ENCODE measurements at regions not wholly inside any gene's neighbourhood (a gene's known extent, or its start where the extent isn't known, plus 50 kb on each side); places are given as distances from the start of the nearest gene placed in this dataset.

DNA sequence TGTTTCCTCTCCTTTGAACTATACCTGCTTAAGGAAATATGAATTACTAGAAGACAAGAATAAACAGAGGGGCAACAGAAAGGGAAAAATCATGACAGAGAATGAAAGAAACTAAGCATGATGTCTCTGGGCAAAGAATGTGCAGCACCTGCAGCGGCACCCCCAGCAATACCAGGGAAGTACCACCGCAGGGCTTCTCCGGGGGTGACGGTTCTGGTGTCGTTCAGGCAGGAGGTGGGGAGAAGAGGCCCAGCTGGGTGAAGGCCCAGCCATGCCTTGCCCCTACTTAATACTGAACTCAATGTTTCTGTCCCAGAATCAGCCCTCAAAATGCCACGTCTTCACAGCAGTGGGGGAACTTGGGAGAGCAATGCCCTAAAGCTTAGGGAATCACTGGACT is 337.6 kb downstream of the CDC14C start:
- no peak for DNase-seq

DNA sequence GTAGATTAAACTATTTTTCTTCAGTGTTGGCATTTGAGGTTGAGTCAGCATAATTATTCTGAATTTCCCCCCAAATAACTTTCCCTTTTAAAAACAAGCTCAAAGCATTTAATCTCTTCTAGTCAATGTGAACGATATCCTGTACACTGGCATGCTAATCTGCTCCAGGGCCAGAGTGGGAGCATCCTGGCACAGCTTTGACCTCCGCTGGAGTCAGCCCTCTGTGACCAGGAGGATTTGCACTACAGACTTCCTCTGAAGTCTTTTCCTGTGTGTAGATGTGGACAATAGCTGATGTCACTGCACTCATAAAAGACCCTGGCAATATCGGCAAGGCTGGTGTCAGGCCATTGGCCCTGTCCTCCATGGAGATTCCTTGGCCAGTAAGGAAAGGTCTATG is 340.2 kb downstream of the CDC14C start:
- DNase-seq, result no peak

DNA sequence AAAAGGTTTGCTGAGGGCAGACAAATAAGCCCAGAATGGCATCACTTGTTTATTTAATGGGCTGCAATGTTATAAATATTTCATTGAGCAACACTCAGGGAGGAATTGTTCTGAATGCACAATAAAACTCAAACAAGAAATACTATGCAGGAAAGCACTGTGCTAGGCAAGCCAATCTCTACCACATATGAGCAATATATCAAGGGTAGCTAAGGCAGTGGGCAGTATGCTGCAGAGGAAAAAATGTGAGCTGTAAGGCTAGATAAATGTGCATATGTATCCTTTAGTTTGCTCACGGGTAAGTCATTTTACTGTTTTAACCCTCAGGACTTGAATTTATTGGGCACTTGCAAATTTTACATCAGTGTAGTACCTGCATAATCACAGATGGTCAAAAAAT is 349.6 kb downstream of the CDC14C start:
- no peak for DNase-seq

DNA sequence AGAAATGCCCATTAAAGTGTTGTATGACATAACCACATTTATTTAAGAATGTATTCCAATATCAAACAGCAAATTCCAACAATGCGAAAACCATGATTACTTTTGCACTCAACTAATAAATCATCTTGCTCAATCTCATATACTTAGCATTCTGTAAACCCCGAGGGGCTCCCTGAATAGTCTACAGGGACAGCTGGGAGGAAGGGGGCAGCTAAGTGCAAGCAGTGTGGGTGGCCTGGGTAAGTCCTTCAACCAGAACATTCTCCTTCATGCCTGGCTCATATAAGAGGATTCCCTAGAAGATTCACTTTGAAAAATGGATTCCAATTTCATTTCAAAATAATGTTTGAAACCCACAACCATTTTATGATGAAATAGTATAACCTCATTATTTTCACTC is 355.5 kb downstream of the CDC14C start:
- no peak for DNase-seq

DNA sequence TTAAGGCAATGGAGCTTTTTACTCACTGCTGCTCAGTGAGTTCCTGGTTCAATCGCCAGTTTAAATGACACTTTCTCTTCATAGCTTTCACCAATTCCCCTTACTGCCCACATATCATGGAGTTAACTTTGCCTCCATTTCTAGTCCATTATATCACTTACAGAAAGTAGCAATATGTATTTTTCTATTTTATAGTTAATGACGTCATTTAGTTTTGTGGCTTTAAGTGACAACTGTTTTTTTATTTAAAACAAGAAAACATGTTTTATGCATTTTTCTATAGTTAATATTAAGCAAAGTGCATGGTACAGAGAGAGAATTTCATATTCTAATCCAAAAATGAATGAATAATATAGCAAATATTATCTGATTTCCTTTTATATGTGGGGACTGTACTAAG is 363.3 kb downstream of the CDC14C start:
- DNase-seq, result no peak

DNA sequence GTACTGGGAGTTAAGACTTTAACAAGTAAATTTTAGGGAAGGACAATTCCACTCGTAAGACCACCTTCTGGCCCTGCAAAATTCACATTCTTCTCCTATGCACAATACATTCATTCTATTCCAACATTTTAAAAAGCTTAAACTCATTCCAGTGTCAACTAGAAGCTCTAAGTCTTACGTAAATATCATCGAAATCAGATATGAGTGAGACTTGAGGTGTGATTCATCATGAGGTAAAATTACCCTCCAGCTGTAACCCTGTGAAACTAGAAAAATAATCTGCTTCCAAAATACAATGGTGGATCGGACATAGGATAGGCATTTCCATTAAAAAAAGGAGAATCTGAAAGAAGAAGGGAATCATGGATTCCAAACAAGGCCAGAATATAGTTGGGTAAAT is 370.3 kb downstream of the CDC14C start:
- no peak for DNase-seq

DNA sequence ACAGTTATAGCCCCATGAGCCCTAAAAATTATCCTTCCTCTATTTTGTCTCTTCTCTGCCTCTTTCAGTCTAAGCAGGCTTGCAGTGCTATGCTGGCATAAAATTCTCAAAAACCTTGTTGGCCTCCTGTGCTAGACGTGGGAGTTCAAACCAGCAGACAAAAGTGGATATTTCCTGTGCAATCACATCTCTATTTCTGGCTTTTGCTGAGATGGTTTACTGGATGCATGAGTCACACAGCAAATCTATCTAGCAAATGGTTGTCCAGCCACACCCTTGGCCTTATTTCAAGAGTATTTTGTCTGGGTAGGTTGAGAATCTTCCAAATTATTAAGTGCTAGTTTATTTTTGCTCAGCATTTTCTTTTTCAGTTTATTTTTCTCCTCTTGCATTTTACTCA is 370.8 kb downstream of the CDC14C start:
- DNase-seq, result no peak

DNA sequence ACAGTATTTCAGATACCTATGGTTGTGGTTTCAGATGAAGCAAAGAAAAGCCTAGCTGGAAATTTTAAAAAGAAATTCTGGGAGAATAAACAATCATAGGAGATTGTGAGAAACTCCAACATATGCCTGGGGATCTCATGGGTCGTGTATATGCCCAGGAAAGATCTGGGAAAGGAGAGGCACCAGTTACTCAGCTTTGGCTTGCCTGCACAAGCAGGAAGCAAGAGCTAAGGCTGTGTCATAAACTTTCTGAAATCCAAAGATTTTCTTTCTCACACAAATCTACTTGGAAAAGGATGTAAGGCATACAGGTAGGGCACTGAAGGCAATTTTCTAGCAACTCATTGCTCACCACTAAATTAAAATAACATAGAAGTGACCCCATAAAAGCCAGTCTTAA is 373.6 kb downstream of the CDC14C start:
- no peak for DNase-seq

DNA sequence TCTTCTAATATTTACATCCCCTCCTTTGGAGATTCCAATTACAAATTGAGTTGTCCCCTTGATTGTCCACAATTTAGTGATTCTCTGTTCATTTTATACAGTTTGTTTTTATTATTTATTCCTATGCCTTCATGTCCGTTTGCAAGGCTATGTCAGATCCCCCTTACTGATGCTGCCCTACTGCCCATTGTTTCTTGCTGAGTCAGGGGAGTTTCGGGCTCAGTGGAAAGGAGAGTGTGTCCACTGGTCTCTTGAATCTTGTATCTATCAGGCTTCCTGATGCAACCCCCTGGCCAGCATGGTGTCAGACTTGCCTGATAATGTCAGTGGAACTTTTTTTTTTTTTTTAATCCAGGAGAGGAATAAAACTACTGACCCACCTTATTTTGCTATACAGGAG is 384.4 kb downstream of the CDC14C start:
- DNase-seq, result no peak

DNA sequence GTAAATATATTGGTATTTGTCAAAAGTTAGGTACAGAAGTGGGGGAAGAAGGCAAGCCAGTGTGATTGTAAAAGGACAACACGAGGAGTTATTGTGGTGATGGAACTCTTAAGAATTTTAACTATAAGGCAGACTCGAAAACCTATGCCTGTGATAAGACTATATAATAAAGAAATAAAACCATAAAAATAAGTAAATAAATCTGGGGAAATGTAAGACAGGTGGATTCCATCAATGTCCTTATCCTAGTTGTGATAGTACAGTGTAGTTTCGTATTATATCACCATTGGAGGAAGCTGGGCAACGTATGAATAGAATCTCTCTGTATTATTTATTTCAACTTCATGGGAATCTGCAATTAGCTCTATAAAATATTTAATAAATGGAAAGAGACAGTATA is 395.7 kb downstream of the CDC14C start:
- no peak for DNase-seq

DNA sequence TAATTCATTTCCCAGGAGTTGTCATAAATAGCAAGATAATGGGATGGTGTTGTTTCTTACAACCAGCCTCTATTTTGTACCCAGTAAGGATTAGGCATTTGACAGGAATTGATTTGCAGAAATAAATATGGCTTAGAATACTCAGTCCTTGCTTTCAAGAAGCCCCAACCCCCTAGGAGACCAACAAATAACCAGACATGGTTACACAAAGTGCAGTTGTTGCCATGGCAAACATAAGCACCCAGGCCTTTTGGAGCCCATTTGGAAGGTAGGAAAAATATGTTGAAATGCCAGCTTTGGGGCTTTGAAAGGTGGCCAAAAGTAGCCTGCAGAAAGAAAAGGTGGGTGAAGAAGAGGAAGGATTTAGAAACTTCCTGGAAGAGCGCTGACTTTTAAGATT is 397.5 kb downstream of the CDC14C start:
- no peak for DNase-seq

DNA sequence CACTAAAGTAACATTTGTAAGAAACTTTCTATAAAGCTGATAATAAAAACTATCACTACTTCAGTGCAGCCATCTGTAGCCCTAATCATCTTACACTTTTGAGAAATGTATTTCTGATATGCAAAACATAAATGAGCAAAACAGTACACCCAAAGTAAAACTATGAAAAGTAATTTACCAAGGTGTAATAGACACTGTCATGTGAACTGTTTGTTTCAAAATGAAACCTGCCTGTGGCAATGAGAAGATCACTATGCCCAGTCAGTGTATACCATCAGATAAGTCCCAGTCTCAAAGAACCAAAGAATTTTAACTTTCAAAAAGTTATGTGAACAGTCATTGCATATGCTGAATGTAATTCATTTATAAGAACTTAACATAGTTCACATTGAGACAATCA is 398.1 kb downstream of the CDC14C start:
- DNase-seq, result no peak

DNA sequence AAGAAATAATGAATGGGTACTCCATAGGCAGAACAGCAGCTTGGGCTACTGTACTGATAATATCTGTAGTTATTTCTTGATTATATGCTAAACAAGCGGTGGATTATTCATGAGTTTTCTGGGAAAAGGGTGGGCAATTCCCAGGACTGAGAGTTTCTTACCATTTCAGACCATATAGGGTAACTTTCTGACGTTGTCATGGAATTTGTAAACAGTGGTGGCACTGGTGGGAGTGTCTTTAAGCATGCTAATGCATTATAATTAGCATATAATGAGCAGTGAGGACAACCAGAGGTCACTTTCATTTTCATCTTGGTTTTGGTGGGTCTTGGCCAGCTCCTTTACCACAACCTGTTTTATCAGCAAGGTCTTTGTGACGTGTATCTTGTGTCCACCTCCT is 399.7 kb downstream of the CDC14C start:
- no peak for DNase-seq

DNA sequence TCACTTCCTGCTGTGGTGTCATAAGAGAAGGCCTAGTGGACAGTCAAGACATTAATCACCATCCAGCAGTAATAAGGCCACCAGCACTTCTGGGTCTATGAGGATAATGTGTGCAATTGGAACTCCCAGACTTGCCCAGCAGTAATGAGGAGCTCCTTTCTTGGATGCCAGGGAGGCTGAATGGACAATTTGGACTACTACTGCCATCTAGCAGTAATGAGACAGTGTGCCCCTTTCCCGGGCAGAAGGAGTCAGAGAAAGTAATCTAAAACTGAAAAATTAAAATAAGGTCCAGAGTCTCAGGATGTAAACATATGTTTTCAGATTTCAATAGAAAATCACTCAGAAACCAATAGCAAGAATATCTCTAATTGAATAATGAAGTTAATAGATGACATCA is 400.4 kb downstream of the CDC14C start:
- DNase-seq, result no peak

DNA sequence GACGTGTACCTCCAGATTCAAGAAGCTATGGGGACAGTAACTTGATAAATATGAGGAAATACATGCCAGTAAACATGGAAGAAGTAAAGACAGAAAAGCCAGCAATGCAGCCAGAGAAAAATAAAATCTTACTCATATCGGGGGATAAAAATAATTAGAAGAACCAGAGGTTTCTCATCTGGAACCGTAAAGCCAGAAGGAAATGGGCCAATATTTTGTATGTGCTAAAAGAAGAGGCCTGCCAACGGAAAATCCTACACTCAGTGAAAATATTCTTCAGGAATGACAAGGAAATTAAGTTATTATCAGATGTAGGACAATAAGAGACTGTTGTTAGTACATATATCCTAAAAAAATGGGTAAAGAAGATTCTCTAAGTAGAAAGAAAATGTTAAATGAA is 401.2 kb downstream of the CDC14C start:
- DNase-seq, result no peak

DNA sequence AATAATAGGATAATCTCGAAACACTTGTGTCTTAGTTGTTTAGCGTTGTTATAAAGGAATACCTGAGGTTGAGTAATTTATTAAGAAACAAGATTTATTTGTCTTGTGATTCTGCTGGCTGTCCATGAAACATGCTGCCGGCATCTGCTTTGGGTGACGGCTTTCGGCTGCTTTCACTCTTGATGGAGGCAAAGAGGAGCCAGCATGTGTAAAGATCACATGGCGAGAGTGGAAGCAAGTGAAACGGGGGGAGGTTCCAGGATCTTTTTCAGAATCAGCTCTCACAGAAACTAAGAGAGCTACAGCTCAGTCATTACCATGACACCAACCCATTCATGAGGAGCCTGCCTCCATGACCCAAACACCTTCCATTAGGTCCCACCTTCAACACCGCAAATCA is 402.8 kb downstream of the CDC14C start:
- no peak for DNase-seq

DNA sequence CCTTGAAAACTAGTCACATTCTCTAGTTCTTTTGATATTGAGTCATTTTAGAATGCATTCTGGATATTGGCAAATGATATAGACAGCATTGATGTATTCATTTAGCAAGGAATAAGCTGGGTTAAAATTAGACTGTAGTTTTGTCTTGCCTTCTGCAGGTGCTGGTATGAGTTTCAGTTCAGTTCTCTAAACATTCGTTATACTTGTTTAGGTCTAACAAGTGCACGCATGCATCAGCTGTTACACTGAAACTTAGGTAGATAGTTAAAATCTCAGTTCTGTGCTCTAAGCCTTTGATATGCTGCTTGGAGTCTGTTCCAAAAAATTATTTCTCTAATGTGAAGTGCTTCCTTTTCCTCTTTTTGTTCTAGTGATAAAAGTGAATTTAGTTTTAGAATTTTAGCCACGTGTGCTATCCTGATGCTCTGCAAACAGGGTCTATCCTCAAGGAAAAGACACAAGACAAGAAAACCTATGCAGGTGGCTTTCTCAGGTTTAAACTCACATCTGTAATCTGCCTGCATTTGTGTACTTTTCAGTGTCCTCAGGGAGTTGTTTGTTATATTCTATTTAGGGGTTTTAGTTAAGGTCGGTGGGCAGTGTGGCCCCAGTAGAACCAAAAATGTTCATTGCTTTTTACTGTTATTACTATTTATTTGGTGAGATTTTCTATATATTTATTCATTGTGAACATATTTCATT is 409.0 kb downstream of the CDC14C start:
- no peak for DNase-seq

DNA sequence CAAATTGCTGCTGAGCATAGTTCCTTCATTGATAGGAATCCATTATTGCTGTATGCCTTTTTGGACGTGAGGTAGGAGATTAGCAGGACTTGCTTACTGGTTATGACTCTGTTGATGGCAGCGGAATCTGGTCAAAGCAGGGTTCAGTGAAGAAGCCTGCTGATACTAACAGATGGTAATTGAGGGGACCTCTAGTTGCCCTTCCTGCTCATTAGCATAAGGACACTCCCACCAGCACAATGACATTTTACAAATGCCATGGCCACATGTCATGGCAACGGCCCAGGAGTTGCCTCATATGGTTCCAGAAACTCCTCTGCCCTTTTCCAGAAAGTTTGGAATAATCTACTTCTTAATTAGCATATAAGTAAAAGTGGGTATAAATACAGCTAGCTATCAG is 417.5 kb downstream of the CDC14C start:
- no peak for DNase-seq

DNA sequence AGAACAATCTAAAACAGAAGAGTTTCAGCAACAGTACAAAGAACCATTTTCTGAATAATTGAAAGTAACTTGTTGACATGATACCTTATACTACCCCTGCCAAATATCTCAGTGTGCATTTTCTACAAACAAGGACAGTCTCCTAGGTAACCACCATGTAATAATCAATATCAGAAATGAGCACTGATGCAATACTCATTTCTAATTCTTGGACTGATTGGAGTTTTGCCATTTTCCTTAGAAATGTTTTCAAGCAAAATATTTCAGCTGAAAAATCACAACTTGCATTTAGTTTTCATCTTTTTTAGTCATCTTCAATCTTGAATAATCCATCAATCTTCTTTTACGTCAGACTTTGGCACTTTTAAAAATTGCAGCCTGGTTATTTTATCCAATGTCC is 420.2 kb downstream of the CDC14C start:
- DNase-seq, result no peak

DNA sequence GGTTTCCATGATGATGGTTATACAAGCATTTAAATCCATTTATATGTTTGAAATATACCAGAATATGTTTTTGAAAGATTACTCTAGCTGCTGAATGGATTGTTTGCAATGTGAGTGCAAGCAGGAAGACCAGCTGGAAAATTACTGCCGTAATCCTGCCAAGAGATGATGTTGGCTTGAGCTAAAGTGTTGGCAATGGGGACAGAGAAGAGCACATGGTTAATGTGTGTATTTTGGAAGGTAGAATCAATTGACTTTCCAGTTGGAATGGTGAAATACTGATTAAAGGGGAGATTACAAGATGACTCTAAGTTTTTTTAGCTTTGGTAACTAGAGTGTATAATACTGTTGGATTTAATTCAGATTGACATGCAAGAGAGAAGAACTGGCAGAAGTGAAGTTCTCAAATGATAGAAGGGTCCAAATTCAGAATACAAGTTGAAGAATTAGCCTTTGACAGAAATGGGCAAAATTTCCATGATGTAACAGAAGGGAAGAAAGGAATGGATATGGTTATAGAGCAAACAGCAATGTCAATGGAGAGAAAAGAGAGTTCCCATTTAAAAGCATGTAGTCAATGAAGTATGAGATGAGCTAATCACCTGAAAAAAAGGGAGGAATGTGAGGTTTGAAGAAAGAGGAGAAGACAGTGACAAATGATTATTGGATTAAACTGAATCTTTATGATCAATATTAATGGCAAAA is 422.0 kb downstream of the CDC14C start:
- DNase-seq, result no peak

DNA sequence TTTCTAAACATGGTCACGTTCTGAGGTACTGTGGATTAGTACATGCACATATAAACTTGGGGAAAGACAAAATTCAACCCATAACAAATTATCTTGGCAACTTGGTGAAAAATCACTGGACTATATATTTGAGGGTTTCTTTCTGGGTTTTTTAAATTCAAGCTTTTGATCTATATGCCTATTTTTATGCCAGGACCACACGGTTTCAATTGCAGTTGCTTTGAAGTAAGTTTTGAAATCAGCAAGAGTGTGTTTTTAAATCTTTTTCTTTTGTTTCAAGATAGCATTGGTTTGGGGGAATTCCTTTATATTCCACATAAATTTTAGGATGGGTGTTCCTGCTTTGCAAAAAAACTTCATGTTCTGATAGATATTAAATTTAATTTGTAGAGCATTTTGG is 406.4 kb upstream of the VWC2 start:
- DNase-seq, result no peak

DNA sequence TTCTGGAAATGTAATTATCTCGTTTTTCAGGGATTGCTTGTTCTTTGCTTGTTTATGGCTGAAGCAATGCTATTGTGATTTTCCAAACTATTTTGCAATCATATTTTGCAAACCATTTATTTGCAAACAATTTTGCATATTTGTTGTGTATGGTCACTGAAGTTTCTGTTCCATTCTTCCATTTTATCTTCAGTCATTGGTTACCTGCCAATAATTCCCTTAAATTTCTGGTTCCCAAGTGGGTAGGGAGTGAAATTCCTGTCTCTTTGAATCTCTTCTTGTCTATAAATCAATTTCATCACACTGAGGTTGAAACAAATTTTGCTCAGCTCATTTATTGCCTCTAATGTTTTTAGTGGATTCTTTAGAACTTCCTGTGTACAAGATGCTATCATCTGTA is 401.7 kb upstream of the VWC2 start:
- DNase-seq, result no peak

DNA sequence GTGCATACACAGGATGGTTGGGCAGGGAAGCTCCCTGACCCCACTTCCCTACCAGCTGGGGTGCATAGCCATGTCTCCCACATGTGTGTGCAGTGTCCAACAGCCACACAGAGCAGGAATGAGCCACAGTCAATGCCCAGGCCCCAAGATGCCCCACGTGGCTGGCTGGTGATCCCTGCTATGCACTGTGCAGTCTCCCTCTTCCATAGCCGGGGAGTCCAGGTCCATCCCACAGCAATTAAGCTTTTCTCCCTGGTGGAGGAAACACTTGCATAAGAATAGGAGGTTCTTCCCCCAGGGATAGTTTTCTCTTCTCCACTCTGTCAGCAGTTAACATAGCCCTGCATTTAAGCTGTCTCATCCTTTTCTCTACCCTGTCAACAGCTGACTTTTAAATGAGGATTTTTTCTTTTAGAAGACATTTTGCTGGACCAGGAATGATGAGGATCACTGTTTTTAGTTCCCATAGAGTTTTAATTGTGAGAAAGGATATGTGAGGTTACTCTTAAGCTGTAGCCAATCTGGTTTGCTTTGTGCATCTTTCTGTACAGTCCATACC is 396.5 kb upstream of the VWC2 start:
- DNase-seq, result no peak

DNA sequence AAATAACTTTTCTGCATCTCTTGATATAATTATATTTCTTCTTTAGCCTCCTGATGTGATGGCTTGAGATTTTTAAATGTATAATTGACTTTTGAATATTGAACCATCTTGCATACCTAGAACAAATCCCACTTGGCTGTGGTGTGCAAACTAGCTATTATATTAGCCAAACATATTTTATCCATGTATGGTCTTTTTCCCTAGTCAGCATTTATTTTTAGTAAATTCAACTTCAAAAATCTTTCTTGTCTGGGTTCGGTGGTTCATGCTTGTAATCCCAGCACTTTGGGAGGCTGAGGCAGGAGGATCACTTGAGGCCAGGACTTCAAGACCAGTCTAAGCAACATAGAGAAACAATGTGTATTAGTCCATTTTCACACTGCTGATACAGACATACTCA is 386.6 kb upstream of the VWC2 start:
- no peak for DNase-seq

All from activated CD4-positive, alpha-beta T cell treated with anti-CD3 and anti-CD28 coated beads, Interleukin-2, amount 50 U/mL, for 48 hours (primary cell).